SK-N-MC (cell line): ENCODE measurements at regions not wholly inside any gene's neighbourhood (a gene's known extent, or its start where the extent isn't known, plus 50 kb on each side); places are given as distances from the start of the nearest gene placed in this dataset.

Experiments used
- EZH2 ChIP-seq: fragments of 200-600 bp; sonication (generic); IDR thresholded peaks from one replicate; pipeline ENCODE4 v1.6.1; 2017; ENCODE audit warnings: antibody characterized with exemption
- POLR2AphosphoS5 ChIP-seq: IDR thresholded peaks from 2 replicates; pipeline ENCODE4 v1.6.1; 2012; ENCODE audit warnings: mild to moderate bottlenecking, low read depth, low read length, borderline replicate concordance

- TF ChIP-seq EZH2 (no peak), POLR2AphosphoS5 (no peak)
Observed at GRCh38 chr5:2506603-2507002, 244.9 kb downstream of the IRX2 start.
